Liver (tissue), 8 donors: ENCODE measurements at regions not wholly inside any gene's neighbourhood (a gene's known extent, or its start where the extent isn't known, plus 50 kb on each side); places are given as distances from the start of the nearest gene placed in this dataset.

Experiments
- DNase-seq: peaks from one replicate; pipeline ENCODE4 v3.0.0-alpha.2; 2017; ENCODE audit warnings: low spot score
- H3K27ac ChIP-seq, 2 donors: one replicate each; pipeline ENCODE4 v1.7.0; 2013; ENCODE audit warnings: inconsistent platforms in 2 of 2, low read length in 2 of 2, control low read depth in 1 of 2, low read depth in 1 of 2, mild to moderate bottlenecking in 1 of 2
- H3K27me3 ChIP-seq, 4 donors: one replicate each; pipeline versions ENCODE4 v1.6.1 to v1.7.0; 2013; ENCODE audit warnings: low read length in 3 of 4, inconsistent platforms in 1 of 4, mild to moderate bottlenecking in 1 of 4, moderate library complexity in 1 of 4; ENCODE audit not compliant: control insufficient read depth in 4 of 4, insufficient read depth in 4 of 4
- H3K36me3 ChIP-seq, 4 donors: one replicate each; pipeline versions ENCODE4 v1.6.1 to v1.7.0; 2013; ENCODE audit warnings: low read length in 3 of 4, mild to moderate bottlenecking in 3 of 4, low read depth in 1 of 4, moderate library complexity in 1 of 4; ENCODE audit not compliant: control insufficient read depth in 4 of 4, insufficient read depth in 3 of 4
- H3K4me1 ChIP-seq, 4 donors: one replicate each; pipeline versions ENCODE4 v1.6.1 to v1.7.0; 2013; ENCODE audit warnings: low read length in 3 of 4, mild to moderate bottlenecking in 3 of 4, moderate library complexity in 1 of 4; ENCODE audit not compliant: control insufficient read depth in 4 of 4, insufficient read depth in 4 of 4
- H3K4me3 ChIP-seq, 3 donors: one replicate each; pipeline versions ENCODE4 v1.6.1 to v1.7.0; 2013; ENCODE audit warnings: low read length in 3 of 3, control low read depth in 1 of 3, low read depth in 1 of 3, mild to moderate bottlenecking in 1 of 3
- H3K9ac ChIP-seq, 2 donors: one replicate each; pipeline ENCODE4 v1.7.0; 2013; ENCODE audit warnings: low read length in 2 of 2, mild to moderate bottlenecking in 2 of 2, moderate library complexity in 2 of 2, control low read depth in 1 of 2, low read depth in 1 of 2
- H3K9me3 ChIP-seq, 4 donors: one replicate each; pipeline versions ENCODE4 v1.6.1 to v1.7.0; 2013; ENCODE audit warnings: low read length in 3 of 4; ENCODE audit not compliant: control insufficient read depth in 4 of 4
- ATF3 ChIP-seq: IDR thresholded peaks from 2 replicates; pipeline ENCODE4 v1.6.1; 2016; ENCODE audit warnings: antibody characterized with exemption
- CTCF ChIP-seq: fragments of 150-350 bp; IDR thresholded peaks from 2 replicates; pipeline ENCODE4 v1.5.1; 2017; ENCODE audit warnings: improper control_type of control experiment, low read depth, low read length; ENCODE audit not compliant: missing input control
- EGR1 ChIP-seq, 2 donors: IDR thresholded peaks; 2 replicates each; pipeline ENCODE4 v1.6.1; 2016 to 2018; ENCODE audit warnings: antibody characterized with exemption in 2 of 2, low read depth in 2 of 2
- FOXA1 ChIP-seq: IDR thresholded peaks from 2 replicates; pipeline ENCODE4 v1.6.1; 2016; ENCODE audit warnings: antibody characterized with exemption
- FOXA2 ChIP-seq: IDR thresholded peaks from 2 replicates; pipeline ENCODE4 v1.6.1; 2016; ENCODE audit warnings: antibody characterized with exemption
- GABPA ChIP-seq, 2 donors: IDR thresholded peaks in 1 of 2; conservative IDR thresholded peaks in 1 of 2; 2 replicates each; pipeline ENCODE4 v1.6.1; 2016; ENCODE audit warnings: antibody characterized with exemption in 2 of 2, mild to moderate bottlenecking in 1 of 2, moderate library complexity in 1 of 2
- HNF4A ChIP-seq, 2 donors: conservative IDR thresholded peaks; 2 replicates each; pipeline ENCODE4 v1.6.1; 2016; ENCODE audit warnings: antibody characterized with exemption in 2 of 2, mild to moderate bottlenecking in 2 of 2
- HNF4G ChIP-seq: IDR thresholded peaks from 2 replicates; pipeline ENCODE4 v1.6.1; 2016; ENCODE audit warnings: antibody characterized with exemption
- JUND ChIP-seq, 2 donors: IDR thresholded peaks; 2 replicates each; pipeline ENCODE4 v1.6.1; 2016; ENCODE audit warnings: antibody characterized with exemption in 2 of 2
- MAX ChIP-seq: IDR thresholded peaks from 2 replicates; pipeline ENCODE4 v1.6.1; 2016; ENCODE audit warnings: antibody characterized with exemption
- NR2F2 ChIP-seq: IDR thresholded peaks from 2 replicates; pipeline ENCODE4 v1.6.1; 2016; ENCODE audit warnings: antibody characterized with exemption
- RAD21 ChIP-seq, 2 donors: IDR thresholded peaks; 2 replicates each; pipeline ENCODE4 v1.6.1; 2016; ENCODE audit warnings: antibody characterized with exemption in 2 of 2, mild to moderate bottlenecking in 2 of 2
- REST ChIP-seq: IDR thresholded peaks from 2 replicates; pipeline ENCODE4 v1.6.1; 2016; ENCODE audit warnings: antibody characterized with exemption, mild to moderate bottlenecking
- RXRA ChIP-seq, 2 donors: IDR thresholded peaks; 2 replicates each; pipeline ENCODE4 v1.6.1; 2017 to 2018; ENCODE audit warnings: antibody characterized with exemption in 2 of 2, mild to moderate bottlenecking in 1 of 2
- SP1 ChIP-seq: IDR thresholded peaks from 2 replicates; pipeline ENCODE4 v1.6.1; 2018; ENCODE audit warnings: antibody characterized with exemption, mild to moderate bottlenecking
- TAF1 ChIP-seq: conservative IDR thresholded peaks from 2 replicates; pipeline ENCODE4 v1.6.1; 2016; ENCODE audit warnings: antibody characterized with exemption, mild to moderate bottlenecking
- YY1 ChIP-seq: IDR thresholded peaks from 2 replicates; pipeline ENCODE4 v1.6.1; 2016; ENCODE audit warnings: antibody characterized with exemption, mild to moderate bottlenecking
- ZBTB33 ChIP-seq: IDR thresholded peaks from 2 replicates; pipeline ENCODE4 v1.6.1; 2016; ENCODE audit warnings: antibody characterized with exemption
- WGBS: extraction: QIAGEN DNeasy Blood & Tissue Kit; methylation state at CpG from one replicate; pipeline ENCODE4 v1.1.7; 2013; 5-methylcytosine and 5-hydroxymethylcytosine counted together
- donor health status: healthy.
- donor health status: healthy.
- donor health status: healthy.
- donor health status: healthy.
- donor health status: healthy.

GRCh38 chr5:74420220-74420619, 220.3 kb downstream of the ENC1 start:
- TF ChIP-seq HNF4G (no peak), REST (no peak), TAF1 (no peak), GABPA (IDR thresholded peaks at IDR 0.05 in 1 of 2, conservative IDR thresholded peaks at IDR 0.05 in 1 of 2) (no peak), HNF4A (conservative IDR thresholded peaks at IDR 0.05) (no peak)
- H3K27ac ChIP-seq = no peak overlapping the region
- H3K9ac ChIP-seq = no peak overlapping the region
- no peak overlapping the region for H3K4me3 ChIP-seq
- no peak for DNase-seq
- 75% methylated on average over 3 of the region's 3 CpGs for WGBS
- peaks cover 1 to 23% (median 18%) of the 10 kb centered on the region in 4 donors for H3K4me1 ChIP-seq
- peaks cover 0 to 2% (median 0%) of the 10 kb centered on the region in 4 donors for H3K9me3 ChIP-seq
- H3K27me3 ChIP-seq = no peaks in the 10 kb centered on the region
- no peaks in the 10 kb centered on the region for H3K36me3 ChIP-seq

- no peak overlapping the region for H3K9ac ChIP-seq
- WGBS = 87% methylated on average over 4 of the region's 4 CpGs
- no peaks in the 10 kb centered on the region for H3K36me3 ChIP-seq
- H3K27ac ChIP-seq = no peak overlapping the region
- peaks cover 1 to 19% (median 13%) of the 10 kb centered on the region in 4 donors for H3K4me1 ChIP-seq
- H3K9me3 ChIP-seq = peaks cover 0 to 2% (median 0%) of the 10 kb centered on the region in 4 donors
- H3K4me3 ChIP-seq = no peak overlapping the region
- no peak for DNase-seq
- H3K27me3 ChIP-seq = no peaks in the 10 kb centered on the region
- TF ChIP-seq CTCF = no peak
- TF ChIP-seq SP1 = no peak
- no peak for TF ChIP-seq JUND (IDR thresholded peaks at IDR 0.05)
- TF ChIP-seq HNF4G = no peak
- TF ChIP-seq ATF3 = no peak
- TF ChIP-seq HNF4A (conservative IDR thresholded peaks at IDR 0.05) = no peak
- TF ChIP-seq RAD21 (IDR thresholded peaks at IDR 0.05) = no peak
- no peak for TF ChIP-seq YY1
- no peak for TF ChIP-seq FOXA1
- no peak for TF ChIP-seq EGR1 (IDR thresholded peaks at IDR 0.05; ENCODE audit: low read depth in 2 of 2)
- no peak for TF ChIP-seq NR2F2
- TF ChIP-seq MAX = no peak
- TF ChIP-seq ZBTB33 = no peak
- no peak for TF ChIP-seq REST
- TF ChIP-seq FOXA2 = no peak
- no peak for TF ChIP-seq TAF1
- TF ChIP-seq RXRA (IDR thresholded peaks at IDR 0.05) = no peak
Observed at GRCh38 chr5:74419468-74419867, 221.1 kb downstream of the ENC1 start.
